Peyer's patch (tissue), 4 donors: ENCODE measurements at regions not wholly inside any gene's neighbourhood (a gene's known extent, or its start where the extent isn't known, plus 50 kb on each side); places are given as distances from the start of the nearest gene placed in this dataset.

Experiments used
- DNase-seq, 3 donors: peaks; one replicate each; pipeline ENCODE4 v3.0.0-alpha.2; 2017 to 2019
- H3K27ac ChIP-seq, 4 donors: fragments of 200-600 bp; sonication (generic); one replicate each; pipeline ENCODE4 v1.5.1; 2016 to 2019
- H3K27me3 ChIP-seq, 2 donors: fragments of 200-600 bp; sonication (generic); one replicate each; pipeline ENCODE4 v1.5.1; 2019
- H3K36me3 ChIP-seq, 3 donors: fragments of 200-600 bp; sonication (generic); one replicate each; pipeline ENCODE4 v1.5.1; 2016 to 2019
- H3K4me1 ChIP-seq, 4 donors: fragments of 200-600 bp; sonication (generic); one replicate each; pipeline ENCODE4 v1.5.1; 2016 to 2019
- H3K4me3 ChIP-seq, 4 donors: fragments of 200-600 bp; sonication (generic); 1 replicate in 3 of 4; 2 replicates in 1 of 4; pipeline ENCODE4 v1.5.1; 2016 to 2019; ENCODE audit warnings: mild to moderate bottlenecking in 1 of 4
- H3K9me3 ChIP-seq, 4 donors: fragments of 200-600 bp; sonication (generic); one replicate each; pipeline ENCODE4 v1.5.1; 2016 to 2019; ENCODE audit warnings: mild to moderate bottlenecking in 1 of 4
- CTCF ChIP-seq, 6 experiments: fragments of 450-650 bp in 4 of 6; fragments of 200-600 bp in 2 of 6; sonication (generic) in 1 of 6; IDR thresholded peaks; one replicate each; pipeline ENCODE4 v1.5.1; 2017 to 2019; ENCODE audit warnings: antibody characterized with exemption in 6 of 6, mild to moderate bottlenecking in 3 of 6, moderate library complexity in 1 of 6
- POLR2A ChIP-seq, 2 donors: fragments of 450-650 bp; IDR thresholded peaks; one replicate each; pipeline ENCODE4 v1.5.1; 2017; ENCODE audit warnings: antibody characterized with exemption in 2 of 2, mild to moderate bottlenecking in 2 of 2, moderate library complexity in 2 of 2

- Histone ChIP-seq H3K9me3 (peaks cover 0 to 3% (median 0%) of the 10 kb centered on the region in 4 donors), H3K36me3 (no peaks in the 10 kb centered on the region), H3K4me1 (no peaks in the 10 kb centered on the region), H3K4me3 (no peak overlapping the region), H3K27me3 (no peaks in the 10 kb centered on the region), H3K27ac (no peak overlapping the region)
- TF ChIP-seq CTCF (IDR thresholded peaks at IDR 0.05) (no peak), POLR2A (IDR thresholded peaks at IDR 0.05) (no peak)
- no peak for DNase-seq
Measured at GRCh38 chr5:3226196-3226920, 369.3 kb upstream of the IRX1 start.

GRCh38 chr5:3225201-3225960 lies 370.3 kb upstream of the IRX1 start:
- TF ChIP-seq CTCF (IDR thresholded peaks at IDR 0.05) (no peak), POLR2A (IDR thresholded peaks at IDR 0.05) (no peak)
- Histone ChIP-seq H3K27me3 (no peaks in the 10 kb centered on the region), H3K27ac (no peak overlapping the region), H3K36me3 (no peaks in the 10 kb centered on the region), H3K4me1 (no peaks in the 10 kb centered on the region), H3K9me3 (peaks cover 0 to 3% (median 0%) of the 10 kb centered on the region in 4 donors), H3K4me3 (no peak overlapping the region)
- no peak for DNase-seq

- TF ChIP-seq CTCF (IDR thresholded peaks at IDR 0.05): no peak
- TF ChIP-seq POLR2A (IDR thresholded peaks at IDR 0.05): no peak
- Histone ChIP-seq H3K36me3 (no peaks in the 10 kb centered on the region), H3K4me3 (no peak overlapping the region), H3K27ac (no peak overlapping the region), H3K4me1 (no peaks in the 10 kb centered on the region), H3K27me3 (no peaks in the 10 kb centered on the region), H3K9me3 (peaks cover 0 to 3% (median 0%) of the 10 kb centered on the region in 4 donors)
- no peak for DNase-seq
Measured at GRCh38 chr5:3222924-3223323, 372.7 kb upstream of the IRX1 start.

- H3K9me3 ChIP-seq: no peaks in the 10 kb centered on the region
- no peaks in the 10 kb centered on the region for H3K36me3 ChIP-seq
- no peaks in the 10 kb centered on the region for H3K27me3 ChIP-seq
- DNase-seq: peak in 1 of 3 donors; percentile 8
- no peak overlapping the region for H3K4me3 ChIP-seq
- TF ChIP-seq POLR2A (IDR thresholded peaks at IDR 0.05): no peak
- TF ChIP-seq CTCF (IDR thresholded peaks at IDR 0.05): no peak
- H3K4me1 ChIP-seq: no peaks in the 10 kb centered on the region
- H3K27ac ChIP-seq: no peak overlapping the region
Measured at GRCh38 chr5:3221432-3221831, 374.2 kb upstream of the IRX1 start.

- H3K27me3 ChIP-seq: no peaks in the 10 kb centered on the region
- H3K4me1 ChIP-seq: no peaks in the 10 kb centered on the region
- H3K4me3 ChIP-seq: no peak overlapping the region
- TF ChIP-seq CTCF (IDR thresholded peaks at IDR 0.05) (no peak), POLR2A (IDR thresholded peaks at IDR 0.05) (no peak)
- no peaks in the 10 kb centered on the region for H3K9me3 ChIP-seq
- peak in 1 of 3 donors; percentile 39 for DNase-seq
- H3K36me3 ChIP-seq: no peaks in the 10 kb centered on the region
- H3K27ac ChIP-seq: no peak overlapping the region
Measured at GRCh38 chr5:3220638-3221288, 374.9 kb upstream of the IRX1 start.
